ENCODE measurements at regions not wholly inside any gene's neighbourhood (a gene's known extent, or its start where the extent isn't known, plus 50 kb on each side); places are given as distances from the start of the nearest gene placed in this dataset.
A peak's percentile ranks its signal among the peaks of the same experiment; 100 is the strongest.

- TF ChIP-seq ZBTB40 (IDR thresholded peaks at IDR 0.05) (no peak), ZBTB40 (CRISPR knock-in tag; IDR thresholded peaks at IDR 0.05) (no peak), TCF7 (IDR thresholded peaks at IDR 0.05; ENCODE audit: low read depth) (0 out of 2 replicates have a peak, but pooled peaks have one; percentile 44), PHF21A (CRISPR knock-in tag; IDR thresholded peaks at IDR 0.05) (0 out of 2 replicates have a peak, but pooled peaks have one; percentile 40), HNRNPK (IDR thresholded peaks at IDR 0.05; ENCODE audit: low read depth, low read length, poor library complexity, severe bottlenecking) (no peak), RFXANK (CRISPR knock-in tag; IDR thresholded peaks at IDR 0.05) (no peak), TFDP2 (CRISPR knock-in tag; IDR thresholded peaks at IDR 0.05) (no peak), SMAD1 (CRISPR knock-in tag; IDR thresholded peaks at IDR 0.05; ENCODE audit: borderline replicate concordance, low read depth) (no peak), TEAD3 (CRISPR knock-in tag; optimal IDR thresholded peaks at IDR 0.05; ENCODE audit: borderline replicate concordance) (no peak), MXD4 (CRISPR knock-in tag; IDR thresholded peaks at IDR 0.05) (no peak), HOXD1 (CRISPR knock-in tag; IDR thresholded peaks at IDR 0.05) (no peak), GFI1 (CRISPR knock-in tag; IDR thresholded peaks at IDR 0.05; ENCODE audit: borderline replicate concordance) (peak; percentile 63; the same call in 1 of the 2 replicates), CENPX (CRISPR knock-in tag; IDR thresholded peaks at IDR 0.05) (no peak), ZNF430 (CRISPR knock-in tag; IDR thresholded peaks at IDR 0.05) (no peak), ELF1 (CRISPR knock-in tag; IDR thresholded peaks at IDR 0.05) (no peak), PREB (CRISPR knock-in tag; IDR thresholded peaks at IDR 0.05) (no peak), KLF16 (CRISPR knock-in tag; IDR thresholded peaks at IDR 0.05) (no peak), NRL (CRISPR knock-in tag; IDR thresholded peaks at IDR 0.05; ENCODE audit: borderline replicate concordance) (no peak), ZNF770 (CRISPR knock-in tag; IDR thresholded peaks at IDR 0.05) (no peak)
These were observed 280.5 kb downstream of the QKI start (continued) for GRCh38 chr6:163694988-163695398.

All from HepG2 (cell line).